ENCODE measurements at regions not wholly inside any gene's neighbourhood (a gene's known extent, or its start where the extent isn't known, plus 50 kb on each side); places are given as distances from the start of the nearest gene placed in this dataset.
"Not testable (repeated sequence)": the region's sequence is repeated elsewhere in the genome, so short reads cannot be mapped to it uniquely, and the experiment has no call there.

DNA sequence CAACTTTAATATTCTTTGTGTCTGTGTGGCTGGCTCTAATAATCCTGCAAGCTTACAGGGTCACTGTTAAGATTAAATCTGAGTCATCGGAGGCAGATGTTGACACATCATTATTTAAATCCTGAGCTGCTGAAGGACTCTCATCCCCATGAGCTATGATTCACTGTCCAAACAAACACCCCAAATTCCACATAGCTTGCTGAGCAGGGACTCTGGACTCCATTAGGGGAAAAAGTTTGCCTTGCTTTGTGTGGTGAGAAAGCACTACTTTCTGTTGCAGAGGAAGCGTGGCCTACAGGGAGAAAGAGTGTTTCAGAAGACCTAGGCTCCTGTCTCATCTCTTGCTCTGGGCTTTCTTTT lies 213.7 kb downstream of the PDCD6IP start:
- DNase-seq, result no peak

DNA sequence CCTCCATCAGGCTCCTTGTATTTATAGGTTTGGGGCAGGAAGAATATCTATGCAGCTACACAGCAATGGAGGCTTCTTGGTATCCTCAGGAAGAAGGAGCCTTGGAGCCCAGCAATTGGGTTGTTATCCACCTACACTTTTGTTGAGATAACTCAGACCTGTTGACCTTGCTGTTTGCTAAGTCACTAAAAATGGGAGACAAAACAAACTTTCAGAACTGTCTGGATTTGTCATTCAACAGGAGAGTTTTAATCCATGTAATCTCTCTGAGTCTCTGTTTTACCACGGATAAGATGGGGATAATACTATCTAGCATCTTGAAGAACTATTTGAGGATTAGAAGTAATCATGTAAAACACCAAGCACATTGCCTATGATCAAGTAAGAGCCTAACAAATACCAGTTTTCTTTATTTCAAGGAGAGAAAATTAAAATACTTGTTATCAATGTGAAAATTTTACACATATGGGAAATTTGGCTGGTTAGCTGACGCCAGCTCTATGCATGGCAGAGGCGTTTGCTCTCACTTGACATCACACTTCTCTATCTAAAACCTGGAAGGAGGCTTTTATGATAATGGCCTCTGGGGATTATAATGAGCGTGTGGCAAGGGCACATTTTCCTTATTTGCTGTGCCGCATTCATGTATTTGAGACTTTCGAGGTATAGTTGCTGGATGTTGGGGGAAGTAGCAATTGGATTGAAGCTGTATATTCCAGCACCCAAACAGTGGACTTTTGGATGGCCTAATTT lies 215.6 kb downstream of the PDCD6IP start:
- DNase-seq, result no peak

DNA sequence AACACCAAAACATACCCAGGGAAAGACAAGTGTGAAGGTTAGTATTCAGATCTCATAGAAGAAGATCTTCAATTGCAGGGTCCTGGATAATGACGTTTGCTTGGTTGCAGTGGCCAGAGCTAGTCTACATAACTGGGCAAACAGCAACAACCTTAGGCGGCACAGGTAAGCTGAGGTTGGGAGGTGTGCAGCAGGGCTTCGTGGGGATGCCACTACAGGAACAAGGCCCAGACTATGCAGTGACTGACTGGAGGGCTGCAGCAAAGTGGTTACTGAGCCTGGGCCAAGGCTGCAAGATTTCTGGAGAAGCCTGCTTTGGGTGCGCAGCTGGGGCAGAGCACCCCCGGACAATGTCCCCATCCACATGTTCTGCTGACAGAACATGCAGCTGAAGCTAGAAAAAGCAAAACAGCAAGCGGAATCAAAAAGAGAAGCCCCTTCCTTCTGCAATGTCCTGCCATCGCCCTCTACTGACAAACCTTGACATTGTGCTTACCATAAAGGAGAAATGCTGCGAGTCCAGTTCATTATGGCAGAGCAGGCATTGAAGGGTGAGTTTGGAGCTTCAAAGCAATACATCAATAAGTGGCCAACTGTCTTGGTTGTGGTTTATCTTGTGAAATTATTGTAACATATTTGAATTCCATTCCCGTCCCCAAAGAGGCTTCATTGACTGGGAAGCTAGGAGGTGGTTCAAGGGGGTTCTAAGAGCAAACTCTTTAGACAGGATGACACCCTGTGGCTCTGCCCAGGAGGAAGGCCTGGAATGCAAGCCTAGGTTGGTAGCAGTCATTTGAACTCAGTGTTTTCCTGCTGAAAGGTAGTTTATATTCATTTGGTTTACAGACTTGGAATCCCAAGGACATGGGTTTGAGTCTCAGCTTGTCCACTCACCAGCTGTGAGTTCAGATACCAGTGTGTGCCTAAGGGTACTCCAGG lies 217.0 kb downstream of the PDCD6IP start:
- no peak for DNase-seq

- no peak for DNase-seq
These were observed 218.6 kb downstream of the PDCD6IP start for GRCh38 chr3:34016925-34017587.

DNA sequence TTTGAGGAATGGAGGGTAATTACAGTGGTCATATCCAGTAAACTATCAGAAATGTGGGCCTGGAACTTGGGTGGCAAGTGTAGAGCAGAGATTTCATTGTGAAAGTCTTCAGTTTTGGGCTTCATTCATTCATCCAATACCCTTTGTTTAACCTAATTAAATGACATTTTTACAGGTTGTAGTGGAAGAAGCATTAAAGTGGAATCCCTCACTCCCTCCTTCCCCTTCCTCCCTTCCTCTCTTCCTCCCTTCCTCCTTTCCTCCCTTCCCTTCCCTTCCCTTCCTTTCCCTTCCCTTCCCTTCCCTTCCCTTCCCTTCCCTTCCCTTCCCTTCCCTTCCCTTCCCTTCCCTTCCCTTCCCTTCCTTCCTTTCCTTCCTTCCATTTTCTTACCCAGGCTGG lies 219.3 kb downstream of the PDCD6IP start:
- DNase-seq, result no peak

DNA sequence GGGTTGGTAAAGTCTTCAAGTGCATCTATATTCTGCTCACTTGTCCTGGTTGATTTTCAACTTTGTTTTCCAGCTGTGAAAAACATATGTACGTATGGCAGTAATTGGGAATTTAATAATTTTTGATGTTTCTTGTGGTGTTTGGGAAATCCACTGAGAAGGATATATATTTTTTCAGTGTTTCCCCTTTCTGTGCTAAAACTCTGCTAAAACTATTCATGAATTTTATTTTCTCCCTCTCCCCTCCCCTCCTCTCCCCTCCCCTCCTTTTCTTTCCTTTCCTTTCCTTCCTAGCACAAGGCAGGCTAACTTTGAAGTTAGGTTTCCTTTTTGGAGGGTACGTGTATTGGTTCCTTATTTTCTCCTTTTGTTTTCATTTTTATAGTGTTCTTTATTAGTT lies 220.7 kb downstream of the PDCD6IP start:
- DNase-seq, result no peak

GRCh38 chr3:34020170-34020569 lies 221.7 kb downstream of the PDCD6IP start:
- no peak for DNase-seq

GRCh38 chr3:34020726-34021680 lies 222.6 kb downstream of the PDCD6IP start:
- peak; percentile 11 for DNase-seq

DNA sequence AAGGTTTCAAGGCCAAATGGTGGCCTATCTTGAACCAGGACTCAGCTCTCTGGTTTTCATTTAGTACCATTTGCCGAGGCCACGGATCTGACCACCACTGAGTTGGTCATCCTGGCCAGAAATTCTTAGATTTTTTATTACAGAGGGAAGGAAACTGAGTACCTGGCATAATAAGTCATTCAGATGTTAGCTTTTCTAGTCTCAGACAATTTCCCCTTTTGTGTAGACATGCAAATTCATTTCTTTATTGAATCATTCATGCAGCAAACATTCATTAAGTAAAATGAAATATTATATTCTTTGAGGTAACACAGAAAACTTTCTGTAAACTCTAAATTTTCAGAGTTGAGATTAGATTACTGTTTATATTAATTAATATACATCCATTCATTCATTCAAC lies 223.7 kb downstream of the PDCD6IP start:
- no peak for DNase-seq

GRCh38 chr3:34024447-34025240 lies 226.2 kb downstream of the PDCD6IP start:
- no peak for DNase-seq

- DNase-seq, result no peak
These were observed 235.4 kb downstream of the PDCD6IP start for GRCh38 chr3:34033839-34034238.

DNA sequence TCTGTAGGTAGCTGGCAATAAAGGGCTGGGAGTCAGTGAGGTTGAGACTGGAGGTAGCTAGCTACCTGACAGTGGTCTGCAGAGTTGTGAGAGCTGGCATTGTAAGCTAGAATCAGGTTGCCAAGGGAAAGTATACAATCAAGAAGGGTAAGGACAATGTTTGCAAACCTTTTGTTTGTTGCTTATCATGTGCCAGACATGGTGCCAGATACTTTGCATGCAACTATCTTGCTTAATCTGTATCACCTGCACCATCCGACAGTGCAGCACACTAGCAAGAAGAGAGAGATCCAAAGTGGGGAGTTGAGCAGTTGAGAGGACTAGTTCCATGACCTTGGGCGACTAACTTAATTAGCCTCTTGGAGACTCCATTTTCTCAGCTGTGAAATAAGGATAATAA lies 236.4 kb downstream of the PDCD6IP start:
- DNase-seq, result no peak

DNA sequence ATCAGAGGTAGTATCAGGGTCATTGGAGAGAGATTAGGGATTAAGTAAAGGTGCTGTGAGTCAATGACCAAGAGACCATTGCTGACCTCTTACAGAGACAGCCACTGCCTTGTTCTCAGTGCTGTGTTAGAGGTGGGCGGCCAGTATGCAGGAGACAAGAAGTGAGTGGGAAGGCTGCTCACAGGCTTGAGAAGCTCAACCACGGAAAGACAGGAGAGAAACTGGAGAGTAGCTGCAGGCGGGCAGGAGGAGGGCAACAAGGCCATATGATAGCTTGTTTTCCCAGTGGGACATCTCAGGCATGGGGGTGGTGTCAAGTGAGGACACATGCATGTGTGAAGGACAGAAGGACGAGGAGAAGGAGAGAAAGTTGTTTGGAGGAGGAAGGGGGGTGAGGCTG lies 237.3 kb downstream of the PDCD6IP start:
- no peak for DNase-seq

DNA sequence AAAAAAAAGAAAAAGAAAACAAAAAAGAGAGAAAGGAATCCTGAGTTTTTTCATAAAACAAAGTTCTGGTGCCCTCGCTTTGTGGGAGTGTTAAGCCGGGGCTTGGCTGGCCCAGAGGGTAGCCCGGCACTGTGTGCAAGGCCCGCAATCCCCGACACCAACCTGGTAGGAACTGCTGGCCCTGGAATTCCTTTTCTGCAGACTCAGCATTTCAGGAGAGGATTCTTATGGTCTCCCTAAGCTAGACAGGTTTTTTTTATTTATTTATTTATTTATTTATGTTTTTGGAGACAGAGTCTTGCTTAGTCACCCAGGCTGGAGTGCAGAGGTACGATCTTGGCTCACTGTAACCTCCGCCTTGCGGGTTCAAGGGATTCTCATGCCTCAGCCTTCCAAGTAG lies 238.8 kb downstream of the PDCD6IP start:
- no peak for DNase-seq

DNA sequence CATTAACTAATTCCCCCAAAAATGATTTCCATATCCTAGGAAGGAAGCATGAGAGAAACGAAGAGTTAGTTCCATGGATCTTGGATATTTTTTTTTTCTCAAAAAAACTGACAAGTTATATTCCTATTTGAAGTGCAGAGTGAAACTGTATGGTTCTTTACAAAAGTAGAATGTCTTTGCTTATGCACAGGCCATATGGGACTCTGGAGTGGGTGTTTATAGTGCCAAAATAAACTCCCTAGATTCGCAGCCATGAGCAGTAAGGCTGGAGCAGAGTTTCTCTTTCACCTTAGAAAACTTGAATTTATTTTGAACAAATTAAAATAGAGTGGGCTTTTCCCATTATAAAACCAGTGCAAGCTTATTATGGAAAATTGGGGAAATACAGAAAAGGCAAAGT lies 239.7 kb downstream of the PDCD6IP start:
- no peak for DNase-seq

- DNase-seq, result no peak
These were observed 247.7 kb downstream of the PDCD6IP start for GRCh38 chr3:34046154-34046553.

GRCh38 chr3:34053626-34054025 lies 255.2 kb downstream of the PDCD6IP start:
- no peak for DNase-seq

- no peak for DNase-seq
These were observed 257.9 kb downstream of the PDCD6IP start for GRCh38 chr3:34056181-34056910.

GRCh38 chr3:34056951-34057390 lies 258.5 kb downstream of the PDCD6IP start:
- no peak for DNase-seq

- DNase-seq, result not testable (repeated sequence)
These were observed 262.6 kb downstream of the PDCD6IP start for GRCh38 chr3:34060995-34061394.
